IMR-90 (cell line): ENCODE measurements at regions not wholly inside any gene's neighbourhood (a gene's known extent, or its start where the extent isn't known, plus 50 kb on each side); places are given as distances from the start of the nearest gene placed in this dataset.

Experiments used
- ATAC-seq: fragments of 200-7000 bp; cut with Tn5 transposase; 2 replicates; pipeline ENCODE4 v1.9.1; 2020; ENCODE audit warnings: low read depth, mild to moderate bottlenecking, moderate library complexity
- BruUV-seq: library from RNA; stranded (reverse); fragments of 400-500 nt; replicated peaks from 2 replicates; lab custom pipeline; 2021; lab: Mats Ljungman, UMichigan
- CTCF ChIA-PET: fragments of 300-600 bp; formaldehyde crosslinking; extraction: SDS; loops from one replicate; lab custom pipeline; 2021; ENCODE audit warnings: antibody characterized with exemption; lab: Yijun Ruan, JAX
- POLR2A ChIA-PET: fragments of 300-600 bp; sonication (Branson Sonifier 250); formaldehyde crosslinking; loops from one replicate; lab custom pipeline; 2022; ENCODE audit warnings: antibody characterized with exemption; ENCODE audit not compliant: unreplicated experiment; lab: Charles Lee
- DNase-seq: peaks from one replicate; pipeline ENCODE4 v3.0.0; 2013
- H2AFZ ChIP-seq: replicated peaks from 2 replicates; pipeline ENCODE3; 2013; ENCODE audit warnings: low read length, mild to moderate bottlenecking; ENCODE audit not compliant: poor library complexity
- H2AK5ac ChIP-seq: 2 replicates; pipeline ENCODE4 v1.6.1; 2013; ENCODE audit warnings: low read depth, low read length, inconsistent platforms
- H2AK9ac ChIP-seq: replicated peaks from 2 replicates; pipeline ENCODE3; 2013; ENCODE audit warnings: mild to moderate bottlenecking, low read depth, low read length, moderate library complexity; ENCODE audit not compliant: poor library complexity
- H2BK120ac ChIP-seq: 2 replicates; pipeline ENCODE4 v1.6.1; 2013; ENCODE audit warnings: low read depth, low read length, inconsistent platforms
- H2BK15ac ChIP-seq: 3 replicates; pipeline ENCODE4 v1.6.1; 2013; ENCODE audit warnings: low read depth, low read length, inconsistent platforms
- H2BK20ac ChIP-seq: 2 replicates; pipeline ENCODE4 v1.6.1; 2013; ENCODE audit warnings: low read depth, mild to moderate bottlenecking, inconsistent platforms, low read length, moderate library complexity
- H2BK5ac ChIP-seq: 2 replicates; pipeline ENCODE4 v1.6.1; 2013; ENCODE audit warnings: mild to moderate bottlenecking, low read depth, low read length, inconsistent platforms; ENCODE audit not compliant: poor library complexity, severe bottlenecking
- H3K14ac ChIP-seq: replicated peaks from 2 replicates; pipeline ENCODE4 v1.6.1; 2013; ENCODE audit warnings: low read depth, low read length, inconsistent platforms
- H3K18ac ChIP-seq: 2 replicates; pipeline ENCODE4 v1.6.1; 2013; ENCODE audit warnings: low read depth, low read length, control low read depth
- H3K23ac ChIP-seq: 2 replicates; pipeline ENCODE4 v1.6.1; 2013; ENCODE audit warnings: low read depth, low read length, inconsistent platforms
- H3K27ac ChIP-seq: 2 replicates; pipeline ENCODE4 v1.5.1; 2013; ENCODE audit warnings: mild to moderate bottlenecking, control low read depth, low read length; ENCODE audit not compliant: insufficient read depth
- H3K27me3 ChIP-seq: 2 replicates; pipeline ENCODE4 v1.6.1; 2013; ENCODE audit warnings: low read length; ENCODE audit not compliant: control insufficient read depth, insufficient read depth
- H3K36me3 ChIP-seq: 2 replicates; pipeline ENCODE4 v1.6.1; 2013; ENCODE audit warnings: low read length, mixed read lengths; ENCODE audit not compliant: control insufficient read depth, insufficient read depth
- H3K4ac ChIP-seq: 2 replicates; pipeline ENCODE4 v1.6.1; 2013; ENCODE audit warnings: low read depth, low read length, inconsistent platforms
- H3K4me1 ChIP-seq: 2 replicates; pipeline ENCODE4 v1.6.1; 2013; ENCODE audit warnings: low read length, mixed read lengths; ENCODE audit not compliant: control insufficient read depth, insufficient read depth
- H3K4me2 ChIP-seq: 2 replicates; pipeline ENCODE4 v1.6.1; 2013; ENCODE audit warnings: low read depth, mild to moderate bottlenecking, control low read depth, low read length, moderate library complexity
- H3K4me3 ChIP-seq: 2 replicates; pipeline ENCODE4 v1.5.1; 2013; ENCODE audit warnings: low read depth, mild to moderate bottlenecking, control low read depth, low read length, moderate library complexity; ENCODE audit not compliant: insufficient read depth
- H3K56ac ChIP-seq: 2 replicates; pipeline ENCODE4 v1.6.1; 2013; ENCODE audit warnings: low read length, inconsistent platforms; ENCODE audit not compliant: insufficient read depth; ENCODE audit errors: extremely low read depth
- H3K79me1 ChIP-seq, 2 experiments: 2 replicates each; pipeline ENCODE4 v1.6.1; 2013; ENCODE audit warnings: low read length in 2 of 2, inconsistent platforms in 1 of 2, low read depth in 1 of 2
- H3K9ac ChIP-seq: 2 replicates; pipeline ENCODE4 v1.6.1; 2013; ENCODE audit warnings: low read depth, low read length, control low read depth
- H3K9me1 ChIP-seq: 2 replicates; pipeline ENCODE4 v1.6.1; 2013; ENCODE audit warnings: low read length, inconsistent platforms; ENCODE audit not compliant: insufficient read depth
- H3K9me3 ChIP-seq: 2 replicates; pipeline ENCODE4 v1.6.1; 2013; ENCODE audit warnings: low read length; ENCODE audit not compliant: control insufficient read depth, insufficient read depth
- H4K20me1 ChIP-seq: 2 replicates; pipeline ENCODE4 v1.6.1; 2013; ENCODE audit warnings: low read length, inconsistent platforms; ENCODE audit not compliant: insufficient read depth
- H4K5ac ChIP-seq: 2 replicates; pipeline ENCODE4 v1.6.1; 2013; ENCODE audit warnings: mild to moderate bottlenecking, low read depth, low read length, control low read depth
- H4K8ac ChIP-seq, 2 experiments: 2 replicates each; pipeline ENCODE4 v1.6.1; 2013; ENCODE audit warnings: low read depth in 2 of 2, low read length in 2 of 2, control low read depth in 1 of 2, inconsistent platforms in 1 of 2
- H4K91ac ChIP-seq: 2 replicates; pipeline ENCODE4 v1.6.1; 2013; ENCODE audit warnings: low read depth, low read length, inconsistent platforms; ENCODE audit not compliant: insufficient read depth
- MAFK ChIP-seq: IDR thresholded peaks from 2 replicates; pipeline ENCODE4 v1.6.1; 2012; ENCODE audit warnings: low read depth, low read length, improper control_type of control experiment
- MXI1 ChIP-seq: IDR thresholded peaks from 2 replicates; pipeline ENCODE4 v1.6.1; 2012; ENCODE audit warnings: low read depth, mild to moderate bottlenecking, low read length, moderate library complexity, borderline replicate concordance
- dilution Hi-C: fragments of 300-500 bp; cut with HindIII; formaldehyde crosslinking; loops from one replicate; pipeline ENCODE4 v1.14.3; 2018; ENCODE audit warnings: low sequenced_read_pairs; ENCODE audit not compliant: unreplicated experiment
- in situ Hi-C: fragments of 300-500 bp; cut with MboI; formaldehyde crosslinking; loops from 3 replicates; pipeline ENCODE4 v1.14.3; 2019; ENCODE audit warnings: low sequenced_read_pairs, inconsistent platforms, mixed read lengths
- intact Hi-C: fragments of 100-400 bp; cut with micrococcal nuclease; formaldehyde crosslinking; loops from 2 replicates; pipeline ENCODE4 v1.10.0; 2022

DNA sequence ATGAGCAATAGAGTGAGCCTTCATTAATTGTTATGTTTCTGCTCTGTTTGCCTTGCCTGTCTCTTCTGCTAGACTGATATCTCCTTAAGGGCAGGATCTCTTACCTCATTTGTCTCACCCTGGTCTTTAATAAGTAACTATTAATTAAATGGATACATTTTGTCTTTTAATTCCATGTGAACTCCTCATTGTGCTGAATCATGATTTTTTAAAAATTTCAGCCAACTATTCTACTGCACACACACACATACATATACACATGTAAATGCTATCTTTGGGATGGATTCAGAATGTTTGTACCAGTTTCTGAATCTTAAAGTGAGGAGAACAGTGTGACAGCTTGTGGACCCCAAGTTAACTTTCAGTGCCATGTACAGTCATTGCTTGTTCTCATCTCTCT is 731.1 kb upstream of the MAP3K7 start:
- DNase-seq (no peak), ATAC-seq (no peak)
- H3K27me3 ChIP-seq: no peaks in the 10 kb centered on the region
- no peak overlapping the region for H2BK120ac ChIP-seq
- H3K9me1 ChIP-seq: no peaks in the 10 kb centered on the region
- in situ Hi-C loops (no loop called here), intact Hi-C loops (loop anchor here (5.0 kb wide), 1 partner anchor 236 kb away; no protein-coding TSS in a partner anchor), dilution Hi-C loops (no loop called here)
- H3K4me2 ChIP-seq: no peak overlapping the region
- H3K18ac ChIP-seq: no peak overlapping the region
- no peak overlapping the region for H2AK5ac ChIP-seq
- H3K27ac ChIP-seq: no peak overlapping the region
- H4K5ac ChIP-seq: no peak overlapping the region
- no peak overlapping the region for H2BK5ac ChIP-seq
- no peaks in the 10 kb centered on the region for H3K79me1 ChIP-seq
- no peak overlapping the region for H2BK15ac ChIP-seq
- no peaks in the 10 kb centered on the region for H3K36me3 ChIP-seq
- H2AFZ ChIP-seq: no peak overlapping the region
- no peak overlapping the region for H2BK20ac ChIP-seq
- H3K23ac ChIP-seq: no peak overlapping the region
- POLR2A ChIA-PET: no interaction called here
- CTCF ChIA-PET: interaction anchor here (0.6 to 1.3 kb wide), 2 partner anchors 12 to 269 kb away, joined by 4 read pairs; no protein-coding TSS in a partner anchor
- TF ChIP-seq MXI1: no peak
- peak; percentile 70 for TF ChIP-seq MAFK
- H3K9ac ChIP-seq: no peak overlapping the region
- no peaks in the 10 kb centered on the region for H3K9me3 ChIP-seq
- no peak overlapping the region for H4K8ac ChIP-seq
- no TSS peak for BruUV-seq
- H3K14ac ChIP-seq: no peak overlapping the region
- no peak overlapping the region for H3K56ac ChIP-seq
- H4K20me1 ChIP-seq: no peaks in the 10 kb centered on the region
- no peak overlapping the region for H3K4me3 ChIP-seq
- H3K4me1 ChIP-seq: no peaks in the 10 kb centered on the region
- H2AK9ac ChIP-seq: no peak overlapping the region
- no peak overlapping the region for H4K91ac ChIP-seq
- no peak overlapping the region for H3K4ac ChIP-seq
